ENCODE measurements at regions not wholly inside any gene's neighbourhood (a gene's known extent, or its start where the extent isn't known, plus 50 kb on each side); places are given as distances from the start of the nearest gene placed in this dataset.
A peak's percentile ranks its signal among the peaks of the same experiment; 100 is the strongest.
"Not testable (repeated sequence)": the region's sequence is repeated elsewhere in the genome, so short reads cannot be mapped to it uniquely, and the experiment has no call there.

DNA sequence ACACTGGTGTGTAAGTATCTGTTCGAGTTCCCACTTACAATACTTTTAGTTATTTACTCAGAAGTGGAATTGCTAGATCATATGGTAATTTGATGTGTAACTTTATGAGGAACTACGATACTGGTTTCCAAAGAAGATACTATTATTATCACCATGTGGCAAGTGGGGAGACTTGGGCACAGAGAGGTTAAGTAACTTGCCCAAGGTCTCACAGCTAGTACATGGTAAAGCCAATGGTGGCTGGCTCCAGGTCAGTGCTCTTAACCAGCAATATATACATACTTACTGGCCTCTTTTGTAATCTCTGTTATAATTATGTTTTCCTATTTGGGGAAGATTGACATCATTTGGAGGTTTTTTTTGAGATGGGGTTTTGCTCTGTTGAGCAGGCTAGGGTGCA is 138.9 kb upstream of the HNRNPU start:
- H2AFZ ChIP-seq (ENCODE audit: low read depth): no peak overlapping the region
- H3K27ac ChIP-seq: no peak overlapping the region
- H3K4me3 ChIP-seq (IDR thresholded peaks at IDR 0.05; ENCODE audit: insufficient read depth, low read depth, low read length): no peak overlapping the region
- no peaks in the 10 kb centered on the region for H4K20me1 ChIP-seq (ENCODE audit: insufficient read depth)
- no peaks in the 10 kb centered on the region; the same call in 1 of the 2 replicates for H3K79me2 ChIP-seq (ENCODE audit: insufficient read depth, low read depth)
- H3K27me3 ChIP-seq (ENCODE audit: insufficient read depth, low read depth): no peaks in the 10 kb centered on the region
- no peak overlapping the region for H3K4me2 ChIP-seq
- no peak overlapping the region for H3K9ac ChIP-seq
- TF ChIP-seq, protein P1, sequence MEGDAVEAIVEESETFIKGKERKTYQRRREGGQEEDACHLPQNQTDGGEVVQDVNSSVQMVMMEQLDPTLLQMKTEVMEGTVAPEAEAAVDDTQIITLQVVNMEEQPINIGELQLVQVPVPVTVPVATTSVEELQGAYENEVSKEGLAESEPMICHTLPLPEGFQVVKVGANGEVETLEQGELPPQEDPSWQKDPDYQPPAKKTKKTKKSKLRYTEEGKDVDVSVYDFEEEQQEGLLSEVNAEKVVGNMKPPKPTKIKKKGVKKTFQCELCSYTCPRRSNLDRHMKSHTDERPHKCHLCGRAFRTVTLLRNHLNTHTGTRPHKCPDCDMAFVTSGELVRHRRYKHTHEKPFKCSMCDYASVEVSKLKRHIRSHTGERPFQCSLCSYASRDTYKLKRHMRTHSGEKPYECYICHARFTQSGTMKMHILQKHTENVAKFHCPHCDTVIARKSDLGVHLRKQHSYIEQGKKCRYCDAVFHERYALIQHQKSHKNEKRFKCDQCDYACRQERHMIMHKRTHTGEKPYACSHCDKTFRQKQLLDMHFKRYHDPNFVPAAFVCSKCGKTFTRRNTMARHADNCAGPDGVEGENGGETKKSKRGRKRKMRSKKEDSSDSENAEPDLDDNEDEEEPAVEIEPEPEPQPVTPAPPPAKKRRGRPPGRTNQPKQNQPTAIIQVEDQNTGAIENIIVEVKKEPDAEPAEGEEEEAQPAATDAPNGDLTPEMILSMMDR (conservative IDR thresholded peaks at IDR 0.05; ENCODE audit: low read depth, low read length): no peak
- H3K36me3 ChIP-seq (ENCODE audit: insufficient read depth): no peaks in the 10 kb centered on the region; the same call in 1 of the 2 replicates
- H3K4me1 ChIP-seq (ENCODE audit: low read depth, poor library complexity, severe bottlenecking): peaks cover 23% of the 10 kb centered on the region

DNA sequence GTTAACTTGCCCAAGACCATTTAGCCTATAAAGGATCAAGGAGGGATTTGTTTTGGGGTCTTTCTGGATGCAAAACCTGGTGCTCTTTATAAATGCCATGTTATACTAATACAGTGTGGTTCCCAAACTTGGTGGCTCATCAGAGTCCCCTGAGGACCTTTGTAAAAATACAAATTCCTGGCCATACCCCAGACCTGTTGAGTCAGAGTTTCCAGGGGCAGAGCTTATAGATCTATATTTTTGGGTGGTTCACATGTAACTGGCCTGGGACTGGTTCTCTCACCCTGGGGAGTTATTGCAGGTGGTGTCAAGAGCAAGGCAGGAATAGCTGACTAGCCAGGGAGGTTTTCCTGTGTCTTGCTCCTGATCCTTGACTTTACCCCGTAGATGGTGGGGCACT is 136.9 kb upstream of the HNRNPU start:
- Histone ChIP-seq H3K27ac (no peak overlapping the region), H3K9ac (no peak overlapping the region), H3K79me2 (ENCODE audit: insufficient read depth, low read depth) (no peaks in the 10 kb centered on the region; the same call in 1 of the 2 replicates), H2AFZ (ENCODE audit: low read depth) (no peak overlapping the region), H4K20me1 (ENCODE audit: insufficient read depth) (no peaks in the 10 kb centered on the region), H3K4me3 (IDR thresholded peaks at IDR 0.05; ENCODE audit: insufficient read depth, low read depth, low read length) (no peak overlapping the region), H3K4me2 (no peak overlapping the region), H3K36me3 (ENCODE audit: insufficient read depth) (no peaks in the 10 kb centered on the region; the same call in 1 of the 2 replicates), H3K4me1 (ENCODE audit: low read depth, poor library complexity, severe bottlenecking) (peaks cover 23% of the 10 kb centered on the region), H3K27me3 (ENCODE audit: insufficient read depth, low read depth) (no peaks in the 10 kb centered on the region)
- TF ChIP-seq, protein P1 (conservative IDR thresholded peaks at IDR 0.05; ENCODE audit: low read depth, low read length): no peak

DNA sequence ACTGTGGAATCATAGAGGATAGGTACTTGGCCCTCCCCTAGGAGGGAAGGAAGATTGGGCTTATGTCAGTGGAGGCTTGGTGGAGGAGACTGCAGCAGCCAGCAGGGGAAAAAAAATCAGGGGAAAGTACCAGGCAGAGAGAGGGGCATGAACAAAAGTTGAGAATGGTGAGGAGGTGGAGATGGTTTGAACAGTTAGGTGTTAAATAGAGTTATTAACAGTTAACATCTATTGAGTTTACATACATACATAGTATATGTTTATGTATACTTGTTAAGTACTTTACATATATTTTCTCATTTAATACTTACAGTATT is 136.5 kb upstream of the HNRNPU start:
- H3K4me1 ChIP-seq (ENCODE audit: low read depth, poor library complexity, severe bottlenecking): peaks cover 23% of the 10 kb centered on the region
- no peak overlapping the region for H2AFZ ChIP-seq (ENCODE audit: low read depth)
- H3K4me3 ChIP-seq (IDR thresholded peaks at IDR 0.05; ENCODE audit: insufficient read depth, low read depth, low read length): no peak overlapping the region
- no peaks in the 10 kb centered on the region; the same call in 1 of the 2 replicates for H3K36me3 ChIP-seq (ENCODE audit: insufficient read depth)
- H3K9ac ChIP-seq: no peak overlapping the region
- H3K27me3 ChIP-seq (ENCODE audit: insufficient read depth, low read depth): no peaks in the 10 kb centered on the region
- TF ChIP-seq, protein P1 (conservative IDR thresholded peaks at IDR 0.05; ENCODE audit: low read depth, low read length): no peak
- H3K79me2 ChIP-seq (ENCODE audit: insufficient read depth, low read depth): no peaks in the 10 kb centered on the region; the same call in 1 of the 2 replicates
- no peak overlapping the region for H3K27ac ChIP-seq
- H3K4me2 ChIP-seq: 0 out of 2 replicates have a peak overlapping the region, but pooled peaks have one; percentile 7
- no peaks in the 10 kb centered on the region for H4K20me1 ChIP-seq (ENCODE audit: insufficient read depth)

DNA sequence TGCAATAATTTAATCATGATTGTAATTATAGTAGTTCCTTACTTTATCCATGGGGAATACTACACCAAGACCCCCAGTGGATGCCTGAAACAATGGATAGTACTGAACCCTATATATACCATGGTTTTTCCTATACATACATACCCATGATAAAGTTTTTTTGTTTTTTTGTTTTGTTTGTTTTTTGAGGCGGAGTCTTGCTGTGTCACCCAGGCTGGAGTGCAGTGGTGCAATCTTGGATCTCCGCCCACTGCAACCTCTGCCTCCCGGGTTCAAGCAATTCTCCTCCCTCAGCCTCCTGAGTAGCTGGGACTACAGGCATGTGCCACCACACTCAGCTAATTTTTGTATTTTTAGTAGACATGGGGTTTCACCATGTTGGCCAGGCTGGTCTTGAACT is 135.3 kb upstream of the HNRNPU start:
- H3K9ac ChIP-seq; H3K79me2 ChIP-seq (ENCODE audit: insufficient read depth, low read depth); H3K27me3 ChIP-seq (ENCODE audit: insufficient read depth, low read depth); H3K4me3 ChIP-seq (IDR thresholded peaks at IDR 0.05; ENCODE audit: insufficient read depth, low read depth, low read length); H3K27ac ChIP-seq; H2AFZ ChIP-seq (ENCODE audit: low read depth); H3K4me2 ChIP-seq; H4K20me1 ChIP-seq (ENCODE audit: insufficient read depth); H3K36me3 ChIP-seq (ENCODE audit: insufficient read depth): not testable (repeated sequence)
- peaks cover 23% of the 10 kb centered on the region for H3K4me1 ChIP-seq (ENCODE audit: low read depth, poor library complexity, severe bottlenecking)

DNA sequence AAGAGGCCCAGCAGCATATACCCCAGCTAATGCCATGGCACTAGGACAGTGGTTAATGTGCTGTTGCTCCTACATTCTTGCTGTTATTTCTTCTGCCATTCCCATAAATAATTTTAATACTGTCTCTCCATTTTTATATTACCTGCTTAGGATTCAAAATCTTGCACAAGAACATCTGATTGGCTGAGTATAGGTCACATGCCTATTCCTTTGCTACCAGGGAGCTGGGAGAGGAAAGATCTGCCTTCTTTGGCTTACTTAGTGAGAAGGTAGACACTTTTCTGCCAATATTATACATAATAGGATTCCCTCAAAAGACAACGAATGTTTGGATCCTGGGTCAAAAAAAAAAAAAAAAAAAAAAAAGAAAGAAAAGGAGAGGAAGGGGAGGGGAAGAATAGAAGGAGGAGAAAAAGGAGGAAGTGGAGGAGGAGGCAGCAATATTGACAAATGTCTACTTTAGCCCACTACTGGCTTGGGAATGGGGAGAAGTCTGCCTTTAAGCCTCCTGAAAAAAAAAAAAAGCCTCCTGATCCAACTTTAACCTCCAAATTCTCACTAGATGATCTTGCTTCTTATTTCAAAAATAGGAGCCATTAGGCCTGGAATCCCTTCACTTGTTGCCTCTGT is 134.5 kb upstream of the HNRNPU start:
- H4K20me1 ChIP-seq (ENCODE audit: insufficient read depth): no peaks in the 10 kb centered on the region
- TF ChIP-seq, protein P1 (conservative IDR thresholded peaks at IDR 0.05; ENCODE audit: low read depth, low read length): no peak
- no peak overlapping the region for H3K4me2 ChIP-seq
- H3K4me1 ChIP-seq (ENCODE audit: low read depth, poor library complexity, severe bottlenecking): peaks cover 23% of the 10 kb centered on the region
- no peak overlapping the region for H3K4me3 ChIP-seq (IDR thresholded peaks at IDR 0.05; ENCODE audit: insufficient read depth, low read depth, low read length)
- H3K79me2 ChIP-seq (ENCODE audit: insufficient read depth, low read depth): no peaks in the 10 kb centered on the region; the same call in 1 of the 2 replicates
- no peak overlapping the region for H3K27ac ChIP-seq
- H3K36me3 ChIP-seq (ENCODE audit: insufficient read depth): no peaks in the 10 kb centered on the region; the same call in 1 of the 2 replicates
- no peak overlapping the region for H3K9ac ChIP-seq
- H2AFZ ChIP-seq (ENCODE audit: low read depth): no peak overlapping the region
- no peaks in the 10 kb centered on the region for H3K27me3 ChIP-seq (ENCODE audit: insufficient read depth, low read depth)

Data from KMS-11 (cell line).